ENCODE measurements at regions not wholly inside any gene's neighbourhood (a gene's known extent, or its start where the extent isn't known, plus 50 kb on each side); places are given as distances from the start of the nearest gene placed in this dataset.

DNA sequence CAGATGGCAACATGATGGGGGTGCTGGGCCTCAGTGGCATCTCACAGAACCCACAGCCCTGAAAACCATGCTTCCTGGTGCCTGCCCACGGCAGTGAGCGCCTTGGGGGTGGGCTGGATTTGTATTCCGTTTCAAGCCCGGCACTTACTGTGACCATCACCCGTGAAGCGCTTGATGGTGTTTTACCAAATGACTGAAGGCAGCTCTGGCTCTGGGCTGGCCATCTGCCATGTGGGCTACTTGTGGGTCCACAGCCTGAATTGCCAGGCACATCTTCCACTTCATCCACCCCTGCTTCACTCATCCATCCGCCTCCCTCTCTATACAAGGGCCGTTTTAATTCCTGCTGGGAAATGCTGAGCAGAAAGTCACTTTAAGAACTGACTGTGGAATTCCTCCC, 250.9 kb upstream of the GMDS start:
- no CpG with 5 or more reads among the region's 8 CpGs for WGBS (ENCODE audit: extremely low coverage, insufficient coverage, low lambda C conversion rate)
- Histone ChIP-seq H3K18ac (ENCODE audit: low read length) (no peak overlapping the region), H3K4me2 (ENCODE audit: low read length) (no peak overlapping the region), H3K9ac (ENCODE audit: low read length) (no peak overlapping the region), H4K5ac (ENCODE audit: low read length) (no peak overlapping the region), H3K4me1 (ENCODE audit: control insufficient read depth, low read depth, low read length) (no peaks in the 10 kb centered on the region), H3K23ac (ENCODE audit: low read length) (no peak overlapping the region), H3K36me3 (ENCODE audit: control insufficient read depth, insufficient read depth, low read length) (no peaks in the 10 kb centered on the region), H3K27me3 (ENCODE audit: insufficient read depth, low read length, poor library complexity) (no peaks in the 10 kb centered on the region), H3K79me1 (ENCODE audit: low read length) (no peaks in the 10 kb centered on the region), H3K56ac (ENCODE audit: low read length) (no peak overlapping the region), H2BK15ac (replicated peaks; ENCODE audit: low read depth) (no peak overlapping the region), H3K79me2 (ENCODE audit: control insufficient read depth, insufficient read depth, low read length) (no peaks in the 10 kb centered on the region), H4K8ac (ENCODE audit: low read depth, low read length) (no peak overlapping the region), H2AK5ac (ENCODE audit: low read length) (no peak overlapping the region), H3K4me3 (ENCODE audit: low read length) (no peak overlapping the region), H3K4ac (ENCODE audit: low read depth, low read length) (no peak overlapping the region), H3K27ac (ENCODE audit: low read depth, low read length) (no peak overlapping the region), H2BK120ac (ENCODE audit: low read depth, low read length) (no peak overlapping the region), H2BK5ac (ENCODE audit: low read length) (no peak overlapping the region)
- no peak for DNase-seq

DNA sequence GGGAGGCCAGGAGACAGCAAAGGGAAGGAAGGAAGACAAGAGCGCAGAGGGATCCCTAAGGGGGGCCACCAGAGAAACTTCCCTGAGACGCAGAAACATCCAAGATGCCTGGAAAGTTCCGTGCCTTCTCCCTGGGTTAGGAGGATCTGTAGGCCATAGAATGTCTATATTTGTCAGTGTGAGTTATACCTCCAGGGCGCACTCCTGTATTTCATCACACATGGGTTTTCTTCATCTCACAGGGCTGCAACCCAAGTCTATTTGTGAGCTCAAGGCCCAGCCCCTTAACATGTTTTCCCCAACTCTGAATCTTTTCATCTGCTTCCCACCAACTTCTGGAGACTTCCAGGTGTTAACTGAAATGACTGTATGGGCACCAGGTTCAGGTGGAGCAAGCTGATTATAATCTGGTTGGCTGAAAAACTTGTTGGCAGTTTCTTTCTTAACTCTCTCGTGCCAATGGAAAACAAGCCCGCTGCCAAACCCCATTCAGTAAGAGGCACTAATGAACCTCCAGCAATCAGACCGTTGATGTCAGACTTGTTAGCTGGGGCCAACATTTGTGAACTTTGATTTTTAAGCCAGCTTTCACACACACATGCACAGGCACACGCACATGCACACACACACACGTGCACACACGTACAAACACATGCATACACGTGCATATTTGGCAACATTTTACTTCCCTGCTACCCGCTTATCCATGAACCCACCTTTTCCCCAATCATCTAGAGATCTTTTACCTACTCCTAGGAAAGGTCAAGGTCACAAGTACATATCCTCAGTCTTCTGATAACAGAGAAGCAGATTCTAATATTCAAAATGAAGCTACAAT, 247.5 kb upstream of the GMDS start:
- no peak overlapping the region for H2BK5ac ChIP-seq (ENCODE audit: low read length)
- no peak overlapping the region for H3K56ac ChIP-seq (ENCODE audit: low read length)
- H3K79me2 ChIP-seq (ENCODE audit: control insufficient read depth, insufficient read depth, low read length) = no peaks in the 10 kb centered on the region
- no peaks in the 10 kb centered on the region for H3K27me3 ChIP-seq (ENCODE audit: insufficient read depth, low read length, poor library complexity)
- no peak overlapping the region for H3K4me3 ChIP-seq (ENCODE audit: low read length)
- DNase-seq = no peak
- H3K18ac ChIP-seq (ENCODE audit: low read length) = no peak overlapping the region
- no peak overlapping the region for H3K27ac ChIP-seq (ENCODE audit: low read depth, low read length)
- H4K5ac ChIP-seq (ENCODE audit: low read length) = no peak overlapping the region
- no peaks in the 10 kb centered on the region for H3K4me1 ChIP-seq (ENCODE audit: control insufficient read depth, low read depth, low read length)
- H3K9ac ChIP-seq (ENCODE audit: low read length) = no peak overlapping the region
- H3K4me2 ChIP-seq (ENCODE audit: low read length) = no peak overlapping the region
- no peak overlapping the region for H3K23ac ChIP-seq (ENCODE audit: low read length)
- H2AK5ac ChIP-seq (ENCODE audit: low read length) = no peak overlapping the region
- no peak overlapping the region for H2BK15ac ChIP-seq (replicated peaks; ENCODE audit: low read depth)
- WGBS (ENCODE audit: extremely low coverage, insufficient coverage, low lambda C conversion rate) = no CpG with 5 or more reads among the region's 12 CpGs
- H3K4ac ChIP-seq (ENCODE audit: low read depth, low read length) = no peak overlapping the region
- no peak overlapping the region for H4K8ac ChIP-seq (ENCODE audit: low read depth, low read length)
- H3K79me1 ChIP-seq (ENCODE audit: low read length) = no peaks in the 10 kb centered on the region
- no peak overlapping the region for H2BK120ac ChIP-seq (ENCODE audit: low read depth, low read length)
- no peaks in the 10 kb centered on the region for H3K36me3 ChIP-seq (ENCODE audit: control insufficient read depth, insufficient read depth, low read length)

DNA sequence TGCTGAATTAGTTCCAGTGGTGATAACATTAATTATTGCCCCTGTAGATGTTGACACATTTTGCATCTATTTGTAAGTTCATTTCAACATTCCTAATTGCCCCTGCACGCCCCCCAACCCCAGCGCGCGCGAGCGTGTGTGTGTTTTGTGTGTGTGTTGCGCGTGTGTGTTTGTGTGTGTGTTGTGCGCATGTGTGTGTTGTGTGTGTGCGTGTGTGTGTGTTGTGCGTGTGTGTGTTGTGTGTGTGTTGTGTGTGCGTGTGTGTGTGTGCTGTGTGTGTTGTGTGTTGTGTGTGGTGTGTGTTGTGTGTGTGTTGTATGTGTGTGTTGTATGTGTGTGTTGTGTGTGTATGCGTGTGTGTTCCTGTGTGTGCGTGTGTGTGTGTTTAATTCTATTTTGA, 245.7 kb upstream of the GMDS start:
- no peaks in the 10 kb centered on the region for H3K79me1 ChIP-seq (ENCODE audit: low read length)
- H2AK5ac ChIP-seq (ENCODE audit: low read length) = no peak overlapping the region
- H2BK5ac ChIP-seq (ENCODE audit: low read length) = no peak overlapping the region
- H2BK120ac ChIP-seq (ENCODE audit: low read depth, low read length) = no peak overlapping the region
- no peak overlapping the region for H3K9ac ChIP-seq (ENCODE audit: low read length)
- peak overlapping the region; percentile 50 for H3K23ac ChIP-seq (ENCODE audit: low read length)
- no peaks in the 10 kb centered on the region for H3K79me2 ChIP-seq (ENCODE audit: control insufficient read depth, insufficient read depth, low read length)
- no peak for DNase-seq
- H3K4ac ChIP-seq (ENCODE audit: low read depth, low read length) = no peak overlapping the region
- H3K18ac ChIP-seq (ENCODE audit: low read length) = no peak overlapping the region
- H4K8ac ChIP-seq (ENCODE audit: low read depth, low read length) = no peak overlapping the region
- no peaks in the 10 kb centered on the region for H3K27me3 ChIP-seq (ENCODE audit: insufficient read depth, low read length, poor library complexity)
- WGBS (ENCODE audit: extremely low coverage, insufficient coverage, low lambda C conversion rate) = 100% methylated on average over 7 of the region's 14 CpGs
- H3K4me3 ChIP-seq (ENCODE audit: low read length) = no peak overlapping the region
- no peaks in the 10 kb centered on the region for H3K4me1 ChIP-seq (ENCODE audit: control insufficient read depth, low read depth, low read length)
- H3K27ac ChIP-seq (ENCODE audit: low read depth, low read length) = no peak overlapping the region
- H3K36me3 ChIP-seq (ENCODE audit: control insufficient read depth, insufficient read depth, low read length) = no peaks in the 10 kb centered on the region
- no peak overlapping the region for H3K4me2 ChIP-seq (ENCODE audit: low read length)
- no peak overlapping the region for H2BK15ac ChIP-seq (replicated peaks; ENCODE audit: low read depth)
- H3K56ac ChIP-seq (ENCODE audit: low read length) = no peak overlapping the region
- H4K5ac ChIP-seq (ENCODE audit: low read length) = no peak overlapping the region

DNA sequence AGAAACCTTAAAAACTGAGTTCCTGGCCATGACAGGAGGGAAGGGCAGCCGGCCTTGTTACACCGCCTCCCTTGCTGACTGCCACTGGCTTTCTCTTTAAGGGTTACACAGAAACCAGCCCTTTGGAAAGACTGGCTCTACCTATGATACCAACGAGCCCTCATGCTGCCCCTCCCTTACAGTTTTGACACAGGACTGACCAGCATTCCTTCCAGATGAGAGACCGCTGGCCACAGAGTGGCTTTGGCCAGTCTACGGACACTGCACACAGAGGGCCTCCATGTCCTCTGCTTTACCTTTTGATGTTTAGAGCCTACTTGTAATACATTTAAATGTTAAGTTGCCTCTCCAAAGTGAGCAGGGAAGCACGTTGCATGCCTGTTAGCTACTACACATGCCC, 243.2 kb upstream of the GMDS start:
- Histone ChIP-seq H3K9ac (ENCODE audit: low read length) (no peak overlapping the region), H3K23ac (ENCODE audit: low read length) (no peak overlapping the region), H3K79me1 (ENCODE audit: low read length) (no peaks in the 10 kb centered on the region), H3K4me2 (ENCODE audit: low read length) (no peak overlapping the region), H3K4me1 (ENCODE audit: control insufficient read depth, low read depth, low read length) (no peaks in the 10 kb centered on the region), H3K4ac (ENCODE audit: low read depth, low read length) (no peak overlapping the region), H2BK5ac (ENCODE audit: low read length) (no peak overlapping the region), H3K18ac (ENCODE audit: low read length) (no peak overlapping the region), H3K4me3 (ENCODE audit: low read length) (no peak overlapping the region), H3K79me2 (ENCODE audit: control insufficient read depth, insufficient read depth, low read length) (no peaks in the 10 kb centered on the region), H2AK5ac (ENCODE audit: low read length) (no peak overlapping the region), H4K5ac (ENCODE audit: low read length) (no peak overlapping the region), H3K27ac (ENCODE audit: low read depth, low read length) (no peak overlapping the region), H4K8ac (ENCODE audit: low read depth, low read length) (no peak overlapping the region), H3K36me3 (ENCODE audit: control insufficient read depth, insufficient read depth, low read length) (no peaks in the 10 kb centered on the region), H3K56ac (ENCODE audit: low read length) (no peak overlapping the region), H2BK120ac (ENCODE audit: low read depth, low read length) (no peak overlapping the region), H3K27me3 (ENCODE audit: insufficient read depth, low read length, poor library complexity) (no peaks in the 10 kb centered on the region), H2BK15ac (replicated peaks; ENCODE audit: low read depth) (no peak overlapping the region)
- WGBS (ENCODE audit: extremely low coverage, insufficient coverage, low lambda C conversion rate) = no CpG with 5 or more reads among the region's 6 CpGs
- DNase-seq = no peak

DNA sequence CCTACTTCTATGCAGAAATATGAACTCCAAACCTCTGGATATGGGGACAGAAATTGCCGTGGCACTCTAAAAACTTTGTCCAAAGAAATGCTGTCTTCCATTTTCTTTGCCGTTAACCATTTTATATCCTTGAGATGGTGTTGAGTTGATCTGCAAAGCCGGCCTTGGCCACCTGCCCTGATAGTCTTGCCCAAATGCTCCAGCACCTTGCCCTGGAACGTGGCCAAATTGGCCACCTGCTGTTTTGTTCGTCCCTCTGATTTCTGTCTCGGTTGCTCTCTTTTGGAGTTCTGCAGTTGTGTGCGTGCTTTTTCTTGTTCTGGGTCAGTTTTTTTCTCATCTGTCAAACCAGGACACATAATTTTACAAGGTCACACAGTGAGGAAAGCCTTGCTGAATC, 239.7 kb upstream of the GMDS start:
- Histone ChIP-seq H3K4me2 (ENCODE audit: low read length) (no peak overlapping the region), H3K27ac (ENCODE audit: low read depth, low read length) (no peak overlapping the region), H4K8ac (ENCODE audit: low read depth, low read length) (no peak overlapping the region), H4K5ac (ENCODE audit: low read length) (no peak overlapping the region), H3K36me3 (ENCODE audit: control insufficient read depth, insufficient read depth, low read length) (no peaks in the 10 kb centered on the region), H3K4me3 (ENCODE audit: low read length) (no peak overlapping the region), H3K79me1 (ENCODE audit: low read length) (no peaks in the 10 kb centered on the region), H3K27me3 (ENCODE audit: insufficient read depth, low read length, poor library complexity) (no peaks in the 10 kb centered on the region), H3K18ac (ENCODE audit: low read length) (no peak overlapping the region), H2AK5ac (ENCODE audit: low read length) (no peak overlapping the region), H2BK5ac (ENCODE audit: low read length) (no peak overlapping the region), H3K4ac (ENCODE audit: low read depth, low read length) (no peak overlapping the region), H3K9ac (ENCODE audit: low read length) (no peak overlapping the region), H2BK120ac (ENCODE audit: low read depth, low read length) (no peak overlapping the region), H3K56ac (ENCODE audit: low read length) (no peak overlapping the region), H3K79me2 (ENCODE audit: control insufficient read depth, insufficient read depth, low read length) (no peaks in the 10 kb centered on the region), H3K4me1 (ENCODE audit: control insufficient read depth, low read depth, low read length) (no peaks in the 10 kb centered on the region), H3K23ac (ENCODE audit: low read length) (no peak overlapping the region), H2BK15ac (replicated peaks; ENCODE audit: low read depth) (no peak overlapping the region)
- no peak for DNase-seq
- WGBS (ENCODE audit: extremely low coverage, insufficient coverage, low lambda C conversion rate) = no CpG with 5 or more reads among the region's 7 CpGs

DNA sequence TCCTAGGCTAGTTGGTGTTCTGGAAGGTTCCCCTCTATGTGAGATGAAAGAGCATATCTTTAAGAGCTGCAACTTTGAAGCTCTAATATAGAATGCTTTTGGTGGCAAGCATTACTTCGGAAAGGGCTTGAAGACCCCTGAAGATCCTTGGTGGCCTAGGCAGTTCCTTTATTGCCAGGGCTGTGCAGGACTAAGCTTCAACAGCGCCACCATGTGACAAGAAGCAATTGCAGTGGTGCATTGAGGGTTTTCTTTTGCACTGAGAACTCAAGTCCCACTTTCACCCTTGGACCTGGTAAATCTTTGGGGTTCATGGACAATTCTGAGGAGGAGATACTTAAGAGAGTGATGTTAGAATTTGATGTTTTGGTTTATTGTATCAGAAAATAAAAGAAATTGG, 237.4 kb upstream of the GMDS start:
- no peaks in the 10 kb centered on the region for H3K79me1 ChIP-seq (ENCODE audit: low read length)
- H3K4me3 ChIP-seq (ENCODE audit: low read length) = no peak overlapping the region
- no peak for DNase-seq
- H3K4me1 ChIP-seq (ENCODE audit: control insufficient read depth, low read depth, low read length) = no peaks in the 10 kb centered on the region
- H3K9ac ChIP-seq (ENCODE audit: low read length) = no peak overlapping the region
- H2AK5ac ChIP-seq (ENCODE audit: low read length) = no peak overlapping the region
- no peaks in the 10 kb centered on the region for H3K36me3 ChIP-seq (ENCODE audit: control insufficient read depth, insufficient read depth, low read length)
- H3K23ac ChIP-seq (ENCODE audit: low read length) = no peak overlapping the region
- H3K27ac ChIP-seq (ENCODE audit: low read depth, low read length) = no peak overlapping the region
- no peak overlapping the region for H2BK15ac ChIP-seq (replicated peaks; ENCODE audit: low read depth)
- H4K5ac ChIP-seq (ENCODE audit: low read length) = no peak overlapping the region
- no peak overlapping the region for H4K8ac ChIP-seq (ENCODE audit: low read depth, low read length)
- H3K18ac ChIP-seq (ENCODE audit: low read length) = no peak overlapping the region
- no peaks in the 10 kb centered on the region for H3K79me2 ChIP-seq (ENCODE audit: control insufficient read depth, insufficient read depth, low read length)
- H2BK5ac ChIP-seq (ENCODE audit: low read length) = no peak overlapping the region
- WGBS (ENCODE audit: extremely low coverage, insufficient coverage, low lambda C conversion rate) = no CpG with 5 or more reads among the region's 2 CpGs
- H3K4ac ChIP-seq (ENCODE audit: low read depth, low read length) = no peak overlapping the region
- H3K56ac ChIP-seq (ENCODE audit: low read length) = no peak overlapping the region
- no peak overlapping the region for H2BK120ac ChIP-seq (ENCODE audit: low read depth, low read length)
- H3K27me3 ChIP-seq (ENCODE audit: insufficient read depth, low read length, poor library complexity) = no peaks in the 10 kb centered on the region
- no peak overlapping the region for H3K4me2 ChIP-seq (ENCODE audit: low read length)

All from mesendoderm (in vitro differentiated cells).